ENCODE measurements at regions not wholly inside any gene's neighbourhood (a gene's known extent, or its start where the extent isn't known, plus 50 kb on each side); places are given as distances from the start of the nearest gene placed in this dataset.
A peak's percentile ranks its signal among the peaks of the same experiment; 100 is the strongest.
"Not testable (repeated sequence)": the region's sequence is repeated elsewhere in the genome, so short reads cannot be mapped to it uniquely, and the experiment has no call there.

DNA sequence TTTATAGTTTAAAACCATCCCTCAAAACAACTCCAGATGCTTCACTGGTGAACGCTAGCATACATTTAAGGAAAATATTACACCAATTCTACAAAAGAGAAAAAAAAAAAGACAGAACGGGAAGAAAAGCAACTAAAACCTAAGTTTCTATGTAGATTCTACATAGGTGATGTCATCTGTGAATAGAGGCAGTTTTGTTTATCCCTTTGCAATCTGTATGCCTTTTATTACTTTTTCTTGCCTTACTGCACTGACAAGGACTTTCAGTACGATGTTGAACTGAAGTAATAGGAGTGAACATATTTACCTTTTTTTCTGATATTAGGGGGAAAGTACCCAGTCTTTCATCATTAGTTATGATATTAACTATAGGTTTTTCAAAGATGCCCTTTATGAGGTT lies 101.7 kb upstream of the HAO2 start:
- H3K27me3 ChIP-seq (ENCODE audit: control insufficient read depth in 3 of 3, insufficient read depth in 3 of 3, low read depth in 1 of 3, low read length in 3 of 3), result no peaks in the 10 kb centered on the region

DNA sequence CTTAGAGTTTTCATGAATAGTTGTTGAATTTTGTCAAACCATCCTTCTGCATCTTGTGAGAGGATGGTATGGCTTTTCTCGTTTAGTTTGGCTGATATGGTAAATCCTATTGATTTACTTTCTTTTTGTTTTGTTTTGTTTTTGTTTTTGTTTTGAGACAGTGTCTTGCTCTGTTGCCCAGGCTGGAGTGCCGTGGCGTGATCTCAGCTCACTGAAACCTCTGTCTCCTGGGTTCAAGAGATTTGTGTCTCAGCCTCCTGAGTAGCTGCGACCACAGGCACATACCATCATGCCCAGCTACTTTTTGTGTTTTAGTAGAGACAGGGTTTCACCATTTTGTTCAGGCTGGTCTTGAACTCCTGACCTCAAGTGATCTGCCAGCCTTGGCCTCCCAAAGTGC lies 101.3 kb upstream of the HAO2 start:
- not testable (repeated sequence) for H3K27ac ChIP-seq (replicated peaks; ENCODE audit: low read length); H4K91ac ChIP-seq (ENCODE audit: low read depth, low read length, poor library complexity); H3K23ac ChIP-seq (ENCODE audit: low read depth, low read length, poor library complexity); H2BK12ac ChIP-seq (ENCODE audit: low read length); H4K8ac ChIP-seq (ENCODE audit: low read depth, low read length); H3K4ac ChIP-seq (ENCODE audit: low read length); H2BK120ac ChIP-seq (ENCODE audit: low read depth, low read length); H3K4me3 ChIP-seq (ENCODE audit: low read length in 2 of 2); H3K9me3 ChIP-seq (replicated peaks in 1 of 2; ENCODE audit: control insufficient read depth in 2 of 2, insufficient read depth in 1 of 2, low read depth in 1 of 2, low read length in 2 of 2); H2AK5ac ChIP-seq (ENCODE audit: low read depth, low read length); H2AFZ ChIP-seq (ENCODE audit: low read length); H3K27me3 ChIP-seq (ENCODE audit: control insufficient read depth in 3 of 3, insufficient read depth in 3 of 3, low read depth in 1 of 3, low read length in 3 of 3); H3K4me2 ChIP-seq (ENCODE audit: insufficient read depth, low read length, poor library complexity, severe bottlenecking); H3K18ac ChIP-seq (ENCODE audit: low read length); H3K36me3 ChIP-seq (replicated peaks in 1 of 2; ENCODE audit: control insufficient read depth in 2 of 2, insufficient read depth in 2 of 2, low read length in 2 of 2); H3K14ac ChIP-seq (ENCODE audit: low read length); H2BK15ac ChIP-seq (ENCODE audit: low read length); H3K4me1 ChIP-seq (ENCODE audit: control insufficient read depth in 2 of 2, insufficient read depth in 1 of 2, low read depth in 1 of 2, low read length in 2 of 2); H3K9ac ChIP-seq (ENCODE audit: low read depth, low read length, poor library complexity); DNase-seq (ENCODE audit: low spot score); H3K79me1 ChIP-seq (ENCODE audit: low read depth, low read length); H2BK5ac ChIP-seq (ENCODE audit: low read length)
- no CpG with 5 or more reads among the region's 4 CpGs for WGBS, 2 donors (ENCODE audit: extremely low coverage in 2 of 2, insufficient read length in 2 of 2, insufficient replicate concordance in 1 of 2)

More for the DNA sequence above, 101.7 kb upstream of the HAO2 start:
- H4K8ac ChIP-seq (ENCODE audit: low read depth, low read length), result no peak overlapping the region
- no peak overlapping the region for H3K9ac ChIP-seq (ENCODE audit: low read depth, low read length, poor library complexity)
- no peaks in the 10 kb centered on the region for H3K79me1 ChIP-seq (ENCODE audit: low read depth, low read length)
- no peak overlapping the region for H2BK12ac ChIP-seq (ENCODE audit: low read length)
- no peak for DNase-seq (ENCODE audit: low spot score)
- no peak overlapping the region for H3K23ac ChIP-seq (ENCODE audit: low read depth, low read length, poor library complexity)
- no peak overlapping the region for H2BK120ac ChIP-seq (ENCODE audit: low read depth, low read length)
- H3K27ac ChIP-seq (replicated peaks; ENCODE audit: low read length), result no peak overlapping the region
- no peaks in the 10 kb centered on the region for H3K4me1 ChIP-seq (ENCODE audit: control insufficient read depth in 2 of 2, insufficient read depth in 1 of 2, low read depth in 1 of 2, low read length in 2 of 2)
- no peak overlapping the region for H4K91ac ChIP-seq (ENCODE audit: low read depth, low read length, poor library complexity)
- H3K9me3 ChIP-seq (replicated peaks in 1 of 2; ENCODE audit: control insufficient read depth in 2 of 2, insufficient read depth in 1 of 2, low read depth in 1 of 2, low read length in 2 of 2), result no peaks in the 10 kb centered on the region
- H3K14ac ChIP-seq (ENCODE audit: low read length), result no peak overlapping the region
- WGBS, 2 donors (ENCODE audit: extremely low coverage in 2 of 2, insufficient read length in 2 of 2, insufficient replicate concordance in 1 of 2), result no CpG with 5 or more reads among the region's 3 CpGs
- H3K4me2 ChIP-seq (ENCODE audit: insufficient read depth, low read length, poor library complexity, severe bottlenecking), result no peak overlapping the region
- H2BK5ac ChIP-seq (ENCODE audit: low read length), result no peak overlapping the region
- no peak overlapping the region for H3K4me3 ChIP-seq (ENCODE audit: low read length in 2 of 2)
- H3K4ac ChIP-seq (ENCODE audit: low read length), result no peak overlapping the region
- no peak overlapping the region for H3K18ac ChIP-seq (ENCODE audit: low read length)
- H2BK15ac ChIP-seq (ENCODE audit: low read length), result no peak overlapping the region
- no peaks in the 10 kb centered on the region for H3K36me3 ChIP-seq (replicated peaks in 1 of 2; ENCODE audit: control insufficient read depth in 2 of 2, insufficient read depth in 2 of 2, low read length in 2 of 2)
- no peak overlapping the region for H2AFZ ChIP-seq (ENCODE audit: low read length)
- no peak overlapping the region for H2AK5ac ChIP-seq (ENCODE audit: low read depth, low read length)

DNA sequence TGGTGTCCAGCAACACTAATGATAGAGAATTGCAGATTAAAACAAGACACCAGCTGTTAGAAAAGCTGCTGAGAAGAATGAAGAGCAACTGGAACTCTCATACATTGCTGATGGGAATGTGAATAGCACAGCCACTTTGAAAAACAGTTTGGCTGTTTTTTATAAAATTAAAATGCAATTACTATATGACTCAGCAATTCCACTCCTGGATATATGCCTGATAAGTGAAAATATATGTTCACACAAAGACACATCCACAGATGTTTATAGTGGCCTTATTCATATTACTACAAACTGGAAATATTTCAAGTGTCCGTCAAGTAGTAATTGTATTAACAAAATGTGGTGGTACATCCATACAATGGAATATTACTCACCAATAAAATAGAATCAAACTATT lies 99.7 kb upstream of the HAO2 start:
- H3K23ac ChIP-seq (ENCODE audit: low read depth, low read length, poor library complexity), result no peak overlapping the region
- H2AFZ ChIP-seq (ENCODE audit: low read length), result no peak overlapping the region
- H3K4ac ChIP-seq (ENCODE audit: low read length), result no peak overlapping the region
- H3K27me3 ChIP-seq (ENCODE audit: control insufficient read depth in 3 of 3, insufficient read depth in 3 of 3, low read depth in 1 of 3, low read length in 3 of 3), result no peaks in the 10 kb centered on the region
- H3K14ac ChIP-seq (ENCODE audit: low read length), result no peak overlapping the region
- no peaks in the 10 kb centered on the region for H3K79me1 ChIP-seq (ENCODE audit: low read depth, low read length)
- H3K9me3 ChIP-seq (replicated peaks in 1 of 2; ENCODE audit: control insufficient read depth in 2 of 2, insufficient read depth in 1 of 2, low read depth in 1 of 2, low read length in 2 of 2), result no peaks in the 10 kb centered on the region
- no peak overlapping the region for H3K18ac ChIP-seq (ENCODE audit: low read length)
- no peak overlapping the region for H4K91ac ChIP-seq (ENCODE audit: low read depth, low read length, poor library complexity)
- H3K9ac ChIP-seq (ENCODE audit: low read depth, low read length, poor library complexity), result no peak overlapping the region
- no peak overlapping the region for H3K4me2 ChIP-seq (ENCODE audit: insufficient read depth, low read length, poor library complexity, severe bottlenecking)
- no peak for DNase-seq (ENCODE audit: low spot score)
- no peak overlapping the region for H2BK5ac ChIP-seq (ENCODE audit: low read length)
- WGBS, 2 donors (ENCODE audit: extremely low coverage in 2 of 2, insufficient read length in 2 of 2, insufficient replicate concordance in 1 of 2), result no CpG with 5 or more reads among the region's 1 CpG
- no peak overlapping the region for H2AK5ac ChIP-seq (ENCODE audit: low read depth, low read length)
- H3K27ac ChIP-seq (replicated peaks; ENCODE audit: low read length), result no peak overlapping the region
- no peak overlapping the region for H2BK15ac ChIP-seq (ENCODE audit: low read length)
- H3K36me3 ChIP-seq (replicated peaks in 1 of 2; ENCODE audit: control insufficient read depth in 2 of 2, insufficient read depth in 2 of 2, low read length in 2 of 2), result no peaks in the 10 kb centered on the region
- no peak overlapping the region for H2BK12ac ChIP-seq (ENCODE audit: low read length)
- H3K4me1 ChIP-seq (ENCODE audit: control insufficient read depth in 2 of 2, insufficient read depth in 1 of 2, low read depth in 1 of 2, low read length in 2 of 2), result no peaks in the 10 kb centered on the region
- no peak overlapping the region for H4K8ac ChIP-seq (ENCODE audit: low read depth, low read length)
- no peak overlapping the region for H3K4me3 ChIP-seq (ENCODE audit: low read length in 2 of 2)
- no peak overlapping the region for H2BK120ac ChIP-seq (ENCODE audit: low read depth, low read length)

DNA sequence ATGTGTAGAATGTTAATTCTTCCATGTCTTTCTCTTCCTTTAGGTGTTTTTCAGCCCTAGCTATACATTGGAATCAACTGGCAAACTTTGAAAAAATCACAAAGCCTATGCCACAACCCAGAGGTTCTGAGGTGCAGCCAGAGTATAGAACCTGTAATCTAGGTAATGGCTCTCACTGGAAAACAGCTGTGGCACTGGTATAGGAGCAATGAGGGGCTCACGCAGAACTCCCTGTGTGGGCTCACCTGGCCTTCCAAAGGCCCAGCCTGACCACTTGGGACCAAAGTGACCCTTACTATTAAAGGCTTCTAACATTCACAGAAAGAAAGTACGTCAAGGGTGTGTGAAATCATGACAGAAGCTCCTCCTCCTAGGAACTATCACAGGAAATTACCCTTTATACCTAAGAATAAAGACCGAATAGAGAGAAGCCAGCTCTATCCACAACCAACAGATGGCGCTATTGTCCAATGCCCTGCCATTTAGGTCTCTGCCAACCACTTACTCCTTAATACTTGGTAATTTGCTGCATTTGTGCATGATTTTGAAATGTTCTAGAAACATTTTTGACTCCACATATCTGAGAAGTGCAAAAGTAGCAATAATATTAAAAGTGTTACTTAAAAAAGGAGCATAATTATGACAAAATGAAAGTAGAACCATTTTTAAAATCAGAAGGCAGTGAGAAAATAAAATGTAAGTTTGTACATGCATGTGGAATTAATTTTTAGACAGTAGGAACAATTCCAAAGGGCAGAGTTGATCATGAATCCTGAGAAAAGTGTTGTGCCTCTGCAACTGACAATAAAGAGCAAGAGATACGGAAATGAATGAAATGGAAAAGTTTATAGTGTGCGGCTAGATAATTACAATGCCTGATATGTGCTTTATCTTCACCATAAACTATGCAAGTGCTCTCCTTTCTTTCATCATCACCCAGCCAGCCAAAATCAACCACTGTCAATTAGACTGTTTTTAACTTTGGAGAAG lies 93.1 kb upstream of the HAO2 start:
- Histone ChIP-seq H3K4me2 (ENCODE audit: insufficient read depth, low read length, poor library complexity, severe bottlenecking) (no peak overlapping the region), H3K14ac (ENCODE audit: low read length) (no peak overlapping the region), H3K9ac (ENCODE audit: low read depth, low read length, poor library complexity) (no peak overlapping the region), H2AFZ (ENCODE audit: low read length) (no peak overlapping the region), H3K36me3 (replicated peaks in 1 of 2; ENCODE audit: control insufficient read depth in 2 of 2, insufficient read depth in 2 of 2, low read length in 2 of 2) (no peaks in the 10 kb centered on the region), H2AK5ac (ENCODE audit: low read depth, low read length) (no peak overlapping the region), H3K27ac (replicated peaks; ENCODE audit: low read length) (no peak overlapping the region), H2BK12ac (ENCODE audit: low read length) (no peak overlapping the region), H2BK120ac (ENCODE audit: low read depth, low read length) (no peak overlapping the region), H4K8ac (ENCODE audit: low read depth, low read length) (no peak overlapping the region), H2BK15ac (ENCODE audit: low read length) (no peak overlapping the region), H3K23ac (ENCODE audit: low read depth, low read length, poor library complexity) (no peak overlapping the region), H3K18ac (ENCODE audit: low read length) (no peak overlapping the region), H3K9me3 (replicated peaks in 1 of 2; ENCODE audit: control insufficient read depth in 2 of 2, insufficient read depth in 1 of 2, low read depth in 1 of 2, low read length in 2 of 2) (no peaks in the 10 kb centered on the region), H3K4ac (ENCODE audit: low read length) (no peak overlapping the region), H3K79me1 (ENCODE audit: low read depth, low read length) (no peaks in the 10 kb centered on the region), H3K4me1 (ENCODE audit: control insufficient read depth in 2 of 2, insufficient read depth in 1 of 2, low read depth in 1 of 2, low read length in 2 of 2) (peaks cover 3% of the 10 kb centered on the region in 2 donors), H4K91ac (ENCODE audit: low read depth, low read length, poor library complexity) (no peak overlapping the region), H3K27me3 (ENCODE audit: control insufficient read depth in 3 of 3, insufficient read depth in 3 of 3, low read depth in 1 of 3, low read length in 3 of 3) (no peaks in the 10 kb centered on the region), H3K4me3 (ENCODE audit: low read length in 2 of 2) (no peak overlapping the region), H2BK5ac (ENCODE audit: low read length) (no peak overlapping the region)
- WGBS, 2 donors (ENCODE audit: extremely low coverage in 2 of 2, insufficient read length in 2 of 2, insufficient replicate concordance in 1 of 2), result no CpG with 5 or more reads among the region's 6 CpGs
- peak; percentile 52 for DNase-seq (ENCODE audit: low spot score)

Data from neuronal stem cell (in vitro differentiated cells).